HG03442 (cell line): ENCODE measurements at regions not wholly inside any gene's neighbourhood (a gene's known extent, or its start where the extent isn't known, plus 50 kb on each side); places are given as distances from the start of the nearest gene placed in this dataset.
"Not testable (repeated sequence)": the region's sequence is repeated elsewhere in the genome, so short reads cannot be mapped to it uniquely, and the experiment has no call there.

Experiments
- ATAC-seq: cut with Tn5 transposase; IDR thresholded peaks from one replicate; pipeline ENCODE4 v1.9.1; 2021; ENCODE audit warnings: mild to moderate bottlenecking, moderate library complexity; ENCODE audit not compliant: unreplicated experiment

DNA sequence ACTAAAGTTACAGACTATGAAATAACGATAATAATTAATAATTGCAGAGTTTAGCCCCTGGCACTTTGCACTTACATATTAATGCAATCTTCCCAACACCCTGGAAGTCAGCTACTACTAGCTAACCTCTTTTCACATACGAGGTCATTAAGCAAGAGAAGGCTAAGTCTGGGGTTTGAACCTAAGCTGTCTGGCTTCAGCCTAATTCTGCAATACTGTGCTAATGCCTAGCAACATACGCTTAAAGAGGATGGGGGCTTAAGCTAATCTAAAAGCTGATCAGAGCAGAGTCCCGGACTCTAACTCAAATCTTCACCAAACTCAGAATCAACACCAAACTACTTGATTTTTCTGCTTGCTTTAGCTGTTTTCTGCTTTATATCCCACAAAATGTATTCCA lies 168.7 kb upstream of the GNAI1 start:
- ATAC-seq, result no peak

DNA sequence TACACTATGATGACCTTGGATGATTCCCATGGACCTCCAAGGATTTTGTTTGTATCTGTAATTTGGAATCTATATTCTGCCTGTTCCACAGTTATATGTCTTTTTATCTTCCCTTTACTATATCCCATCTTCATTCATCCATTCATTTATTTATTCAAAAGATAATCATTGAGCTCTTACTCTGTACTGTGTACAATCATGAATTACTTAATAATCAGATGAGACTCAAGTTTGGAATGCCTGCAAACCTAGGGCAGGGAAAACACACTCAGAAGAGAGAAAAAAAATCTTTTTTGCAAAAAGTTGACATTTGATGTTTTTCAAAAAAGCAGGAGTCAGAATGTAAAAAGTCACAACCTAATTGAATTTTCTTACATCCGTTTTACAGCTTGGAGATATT lies 170.2 kb upstream of the GNAI1 start:
- no peak for ATAC-seq

DNA sequence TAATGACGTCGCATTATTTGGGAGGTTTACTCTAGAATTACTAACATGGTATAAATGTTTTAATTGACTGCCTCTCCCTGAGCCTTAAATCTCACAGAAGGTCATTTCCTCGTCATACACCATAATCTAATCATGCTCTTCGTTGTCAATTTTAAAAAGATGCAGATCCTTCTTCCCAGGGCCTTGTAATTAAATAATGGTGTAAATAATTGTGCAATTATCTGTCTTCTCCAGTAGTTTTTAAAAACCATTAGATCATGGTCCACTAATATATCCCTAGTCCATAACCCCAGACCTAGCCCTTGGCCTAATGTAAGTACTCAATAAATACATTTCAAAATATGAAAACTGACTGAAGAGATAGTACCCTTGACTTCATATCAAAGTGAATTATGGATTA lies 181.5 kb upstream of the GNAI1 start:
- ATAC-seq, result no peak

DNA sequence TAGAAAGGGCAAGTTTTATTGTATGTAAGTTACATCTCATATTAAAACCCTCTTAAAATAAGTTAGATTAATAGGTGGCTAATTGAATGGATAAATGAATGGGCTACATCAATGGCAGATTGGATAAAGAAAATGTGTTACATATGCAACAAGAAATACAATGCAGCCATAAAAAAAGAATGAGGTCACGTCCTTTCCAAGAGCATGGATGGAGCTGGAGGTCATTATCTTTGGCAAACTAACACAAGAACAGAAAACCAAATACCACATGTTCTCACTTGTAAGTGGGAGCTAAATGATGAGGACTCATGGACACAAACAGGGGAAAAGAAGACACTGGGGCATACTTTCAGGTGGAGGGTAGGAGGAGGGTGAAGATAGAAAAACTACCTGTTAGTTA lies 182.2 kb upstream of the GNAI1 start:
- no peak for ATAC-seq

DNA sequence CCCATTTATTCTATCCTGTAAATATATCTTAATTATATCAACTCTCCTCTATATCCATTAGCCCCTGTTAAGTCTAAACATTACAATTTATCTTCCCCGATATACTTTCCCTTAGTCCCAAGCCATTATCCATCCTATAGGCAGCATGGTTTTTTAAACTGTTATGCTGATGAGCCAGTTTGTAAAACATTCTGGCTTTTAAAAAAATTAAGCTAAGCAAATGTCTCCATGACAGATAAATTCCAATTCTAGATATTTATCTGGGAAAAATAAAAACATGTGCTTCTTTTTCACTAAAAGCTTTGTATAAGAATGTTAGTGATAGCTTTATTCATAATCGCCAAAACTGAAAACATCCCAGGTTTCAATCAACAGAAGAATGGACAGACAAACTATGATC lies 183.2 kb upstream of the GNAI1 start:
- ATAC-seq, result no peak

DNA sequence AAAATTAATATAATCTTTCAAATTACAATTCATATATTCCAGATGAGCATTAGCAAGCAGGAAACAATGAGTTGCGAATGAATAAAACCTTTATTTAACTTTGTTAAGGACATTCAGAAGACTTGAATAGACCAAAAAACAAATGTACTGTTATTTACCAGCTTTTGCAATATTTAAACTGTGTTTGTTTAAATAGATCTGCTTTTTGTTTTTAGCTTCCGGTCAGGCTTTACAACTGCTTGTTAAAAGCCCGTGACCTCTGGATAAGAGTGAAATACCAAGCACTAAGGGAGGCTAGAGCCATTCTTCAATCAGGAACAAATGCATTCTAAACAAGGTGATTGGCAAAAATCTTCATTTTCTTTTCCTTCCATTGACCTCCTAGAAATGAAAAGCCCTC lies 184.9 kb upstream of the GNAI1 start:
- no peak for ATAC-seq

DNA sequence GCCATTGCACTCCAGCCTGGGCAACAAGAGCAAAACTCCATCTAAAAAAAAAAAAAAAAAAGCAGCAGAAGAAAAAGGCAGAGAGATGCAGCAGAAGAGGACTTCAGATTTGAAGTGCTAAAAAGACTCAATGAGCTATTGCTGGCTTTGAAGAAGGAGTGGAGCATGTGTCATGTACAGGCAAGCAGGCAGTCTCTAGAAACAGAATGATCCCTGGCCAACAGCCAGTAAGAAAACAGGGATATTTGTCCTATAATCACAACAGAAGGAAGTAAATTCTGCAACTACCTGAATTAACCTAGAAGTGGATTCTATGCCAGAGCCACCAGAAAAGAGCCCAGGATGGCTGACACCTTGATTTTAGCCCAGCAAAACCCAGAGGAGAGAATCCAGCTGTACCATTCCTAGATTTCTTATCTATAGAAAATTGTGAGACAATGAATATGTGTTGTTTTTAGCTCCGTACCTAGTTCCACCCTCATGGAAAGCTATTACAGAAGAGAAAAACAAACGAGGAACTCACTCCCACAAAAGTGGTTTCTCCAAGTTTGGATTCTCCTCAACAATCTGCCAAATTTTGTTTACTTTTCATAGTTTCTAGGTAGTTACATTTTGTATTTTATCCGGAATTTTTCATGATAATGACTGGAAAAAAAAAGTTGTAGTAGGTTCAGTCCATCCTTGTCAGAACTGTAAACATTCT lies 198.2 kb upstream of the GNAI1 start:
- no peak for ATAC-seq

DNA sequence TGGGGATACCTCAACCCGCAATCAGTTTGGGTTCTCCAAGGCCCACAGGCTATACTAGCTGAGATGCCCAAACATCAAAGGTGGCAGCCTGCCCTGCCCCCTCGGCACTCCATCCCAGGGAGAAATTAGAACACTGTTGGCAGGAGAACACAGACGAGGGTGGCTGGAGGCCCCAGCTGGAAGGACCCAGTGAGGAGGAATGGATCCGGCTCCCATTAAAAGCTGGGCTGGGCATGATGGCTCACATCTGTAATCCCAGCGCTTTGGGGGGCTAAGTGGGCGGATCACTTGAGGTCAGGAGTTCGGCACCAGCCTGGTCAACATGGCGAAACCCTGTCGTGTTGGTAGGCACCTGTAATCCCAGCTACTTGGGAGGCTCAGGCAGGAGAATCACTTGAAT lies 199.9 kb upstream of the GNAI1 start:
- no peak for ATAC-seq

DNA sequence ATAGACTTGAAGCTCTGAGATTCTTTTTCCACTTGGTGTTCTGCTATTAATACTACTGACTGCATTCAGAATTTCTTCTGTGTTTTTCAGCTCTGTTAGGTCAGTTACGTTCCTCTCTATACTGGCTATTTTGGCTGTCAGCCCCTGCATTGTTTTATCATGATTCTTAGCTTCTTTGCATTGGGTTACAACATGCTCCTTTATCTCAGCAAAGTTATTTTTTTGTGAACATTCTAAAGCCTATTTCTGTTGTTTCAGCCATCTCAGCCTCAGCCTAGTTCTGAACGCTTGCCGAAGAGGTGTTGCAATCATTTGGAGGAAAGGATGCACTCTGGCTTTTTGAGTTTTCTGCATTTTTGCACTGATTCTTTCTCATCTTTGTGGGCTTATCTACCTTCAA lies 201.5 kb upstream of the GNAI1 start:
- ATAC-seq, result no peak

DNA sequence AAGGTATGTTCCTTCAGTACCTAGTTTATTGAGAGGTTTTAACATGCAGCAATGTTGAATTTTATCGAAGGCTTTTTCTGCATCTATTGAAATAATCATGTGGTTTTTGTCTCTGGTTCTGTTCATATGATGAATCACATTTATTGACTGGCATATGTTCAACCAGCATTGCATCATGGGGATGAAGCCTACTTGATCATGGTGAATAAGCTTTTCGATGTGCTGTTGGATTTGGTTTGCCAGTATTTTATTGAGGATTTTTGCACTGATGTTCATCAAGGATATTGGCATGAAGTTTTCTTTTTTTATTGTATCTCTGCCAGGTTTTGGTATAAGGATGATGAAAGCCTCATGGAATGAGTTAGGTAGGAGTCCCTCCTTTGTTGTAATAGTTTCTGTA lies 204.0 kb upstream of the GNAI1 start:
- no peak for ATAC-seq

DNA sequence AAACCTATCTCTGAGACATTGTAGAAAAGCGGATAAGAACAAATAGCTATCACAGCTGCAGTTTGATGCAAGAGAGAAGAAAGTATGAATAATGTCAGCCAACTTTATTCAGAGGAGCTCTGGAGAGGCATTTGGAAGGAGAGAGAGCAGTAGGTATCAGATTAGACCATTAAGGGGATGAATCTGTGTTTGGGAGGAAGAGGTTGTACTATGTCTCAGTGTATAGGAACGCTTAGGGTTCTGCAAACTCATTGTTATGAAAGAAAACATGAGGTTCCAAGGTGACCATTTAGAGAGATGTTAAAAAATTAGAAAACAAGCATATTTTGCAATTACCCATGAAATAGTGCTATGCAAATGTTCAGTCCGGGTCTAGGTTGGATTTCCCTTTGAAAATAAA lies 207.5 kb upstream of the GNAI1 start:
- no peak for ATAC-seq

DNA sequence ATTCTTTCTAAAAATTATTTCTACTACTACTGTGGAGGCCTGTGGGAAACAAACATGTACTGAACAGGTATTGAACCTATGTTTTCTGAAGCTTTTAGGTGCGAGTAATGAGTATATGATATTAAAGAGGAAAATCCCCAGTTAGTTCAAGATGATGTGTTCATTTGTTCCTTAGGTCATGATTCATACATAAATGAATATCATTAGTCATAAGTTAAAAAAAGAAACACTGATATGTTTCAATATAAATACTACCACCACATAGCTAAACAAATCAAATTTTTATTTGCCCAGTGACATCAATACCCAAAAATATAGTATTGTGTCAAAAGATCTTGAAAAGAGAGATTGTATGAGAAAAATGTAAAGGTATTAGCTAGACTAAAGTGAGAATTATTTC lies 210.7 kb upstream of the GNAI1 start:
- ATAC-seq, result no peak

DNA sequence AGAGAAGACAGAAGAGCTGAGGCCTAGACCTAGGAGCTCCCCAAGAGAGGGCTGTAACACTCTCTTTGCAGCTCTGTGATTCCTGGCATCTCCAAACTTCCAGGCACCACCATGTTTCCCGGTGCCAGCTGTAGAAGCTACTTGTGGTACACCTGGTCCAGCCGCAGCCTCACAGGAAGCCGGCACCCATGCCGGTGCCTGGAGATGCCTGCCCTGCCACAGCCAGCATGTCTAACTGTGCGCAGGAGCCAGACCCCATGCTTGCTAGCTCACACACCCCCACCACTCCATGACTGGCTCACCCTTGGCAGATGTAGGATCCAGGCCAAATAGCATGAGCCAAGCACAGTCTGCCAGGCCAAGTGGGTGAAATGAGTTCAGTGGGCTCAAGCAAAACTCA lies 211.7 kb upstream of the GNAI1 start:
- ATAC-seq, result no peak

DNA sequence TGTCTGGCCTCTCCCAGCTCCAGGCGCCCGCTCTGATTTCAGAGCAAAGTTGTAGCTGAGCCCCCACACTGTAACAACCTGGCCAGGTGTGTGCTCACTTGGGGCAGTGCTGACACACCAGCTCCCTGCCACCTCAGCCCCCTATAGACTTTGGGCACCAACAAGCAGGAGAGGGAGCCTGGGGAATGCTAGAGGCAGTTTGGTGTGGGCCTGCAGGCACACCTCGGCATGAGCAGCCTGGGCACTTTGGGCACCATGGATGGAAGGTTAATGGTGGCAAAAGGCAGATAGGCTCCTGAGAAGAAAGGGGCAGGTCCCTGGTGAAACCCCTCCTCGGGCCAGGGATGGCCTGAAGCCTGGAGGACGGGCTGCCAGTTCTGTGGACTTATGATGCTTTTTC lies 212.7 kb upstream of the GNAI1 start:
- no peak for ATAC-seq

DNA sequence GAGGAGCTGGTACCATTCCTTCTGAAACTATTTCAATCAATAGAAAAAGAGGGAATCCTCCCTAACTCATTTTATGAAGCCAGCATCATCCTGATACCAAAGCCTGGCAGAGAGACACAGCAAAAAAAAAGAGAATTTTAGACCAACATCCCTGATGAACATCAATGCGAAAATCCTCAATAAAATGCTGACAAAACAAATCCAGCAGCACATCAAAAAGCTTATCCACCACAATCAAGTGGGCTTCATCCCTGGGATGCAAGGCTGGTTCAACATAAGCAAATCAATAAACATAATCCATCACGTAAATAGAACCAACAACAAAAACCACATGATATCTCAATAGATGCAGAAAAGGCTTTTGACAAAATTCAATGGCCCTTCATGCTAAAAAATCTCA lies 216.0 kb upstream of the GNAI1 start:
- ATAC-seq, result not testable (repeated sequence)

DNA sequence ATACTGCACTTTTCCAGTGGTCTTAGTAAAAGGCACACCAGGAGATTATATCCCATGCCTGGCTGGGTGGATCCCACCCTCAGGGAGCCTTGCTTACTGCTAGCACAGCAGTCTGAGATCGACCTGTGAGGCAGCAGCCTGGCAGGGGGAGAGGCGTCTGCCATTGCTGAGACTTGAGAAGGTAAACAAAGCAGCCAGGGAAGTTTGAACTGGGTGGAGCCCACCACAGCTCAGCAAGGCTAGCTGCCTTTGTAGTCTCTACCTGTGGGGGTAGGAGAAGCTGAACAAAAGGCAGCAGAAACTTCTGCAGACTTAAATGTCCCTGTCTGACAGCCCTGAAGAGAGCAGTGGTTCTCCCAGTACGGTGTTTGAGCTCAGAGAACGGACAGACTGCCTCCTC lies 219.3 kb upstream of the GNAI1 start:
- not testable (repeated sequence) for ATAC-seq

DNA sequence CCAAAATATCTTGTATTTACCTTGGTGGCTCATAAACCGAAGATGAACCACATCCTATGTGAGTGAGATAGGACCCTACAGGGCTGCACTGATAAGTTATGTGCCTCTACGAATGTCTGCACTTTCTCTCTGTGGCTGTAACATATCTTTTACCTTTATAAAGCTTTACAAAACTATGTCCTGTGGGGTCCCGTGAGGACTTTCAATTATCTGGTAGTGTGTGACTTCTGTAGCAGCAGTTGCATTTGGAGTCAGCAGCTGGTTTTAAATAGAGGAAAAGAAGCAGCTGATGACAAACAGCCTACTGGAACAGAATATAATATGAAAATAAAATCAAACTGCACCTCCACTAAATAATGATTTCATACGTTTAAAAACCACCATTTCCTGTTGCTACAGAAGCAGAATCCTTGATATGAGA lies 222.4 kb upstream of the GNAI1 start:
- no peak for ATAC-seq

DNA sequence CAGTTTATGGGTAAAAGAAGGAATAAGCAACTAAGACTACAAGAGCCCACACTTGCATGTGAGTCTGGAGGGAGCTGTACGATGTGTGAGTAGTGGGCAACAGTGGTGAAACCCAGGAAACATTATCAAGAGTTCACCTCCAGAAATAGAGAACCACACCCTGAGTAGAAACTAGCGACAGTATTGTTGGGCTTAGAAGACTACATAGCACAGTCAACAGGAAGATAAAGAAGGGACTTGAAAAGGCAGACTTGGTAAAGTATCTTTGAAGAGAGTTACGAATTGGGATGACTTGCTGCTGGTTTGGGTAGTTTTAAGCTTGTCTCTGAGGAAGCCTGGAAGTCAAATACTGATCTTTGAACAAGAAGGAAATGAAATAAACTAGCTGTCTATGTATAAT lies 223.2 kb upstream of the GNAI1 start:
- ATAC-seq, result no peak

DNA sequence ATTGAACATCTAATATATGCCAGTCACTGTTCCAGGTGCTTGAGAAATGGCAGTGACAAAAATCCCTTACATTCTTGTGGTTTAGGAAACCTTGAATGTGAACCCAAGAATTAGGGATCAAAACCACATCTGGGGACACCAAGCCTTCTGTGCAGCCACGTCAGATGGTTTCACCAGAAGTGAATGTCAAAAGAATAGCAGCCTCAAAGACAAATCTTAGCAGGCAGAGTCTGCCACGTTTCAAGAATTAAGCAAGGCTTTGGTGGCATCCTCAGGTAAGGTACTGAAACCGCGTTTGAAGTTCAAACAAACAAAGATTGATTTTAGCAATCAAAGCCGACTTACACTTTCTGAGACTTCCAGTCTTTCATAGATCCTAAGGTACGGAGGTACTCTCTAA lies 225.5 kb upstream of the GNAI1 start:
- no peak for ATAC-seq

DNA sequence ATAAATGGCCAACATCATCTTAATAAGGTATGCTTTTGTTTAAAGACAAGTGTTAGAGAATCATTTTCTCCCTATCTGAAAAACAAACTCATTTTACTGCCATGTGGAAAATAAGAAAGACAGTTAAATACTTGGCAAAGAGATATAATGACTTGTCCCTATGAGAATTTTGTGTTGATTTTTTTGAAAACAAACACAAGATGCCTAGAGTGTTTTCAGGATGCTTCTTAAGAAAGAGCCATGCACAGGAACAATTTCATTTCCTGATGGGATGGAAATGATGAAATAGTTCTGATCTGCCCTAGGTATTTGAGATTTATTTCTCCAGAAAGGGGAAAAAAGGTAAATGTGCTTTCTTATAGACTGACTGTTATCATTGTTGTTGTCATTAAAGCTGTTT lies 237.5 kb upstream of the GNAI1 start:
- no peak for ATAC-seq

DNA sequence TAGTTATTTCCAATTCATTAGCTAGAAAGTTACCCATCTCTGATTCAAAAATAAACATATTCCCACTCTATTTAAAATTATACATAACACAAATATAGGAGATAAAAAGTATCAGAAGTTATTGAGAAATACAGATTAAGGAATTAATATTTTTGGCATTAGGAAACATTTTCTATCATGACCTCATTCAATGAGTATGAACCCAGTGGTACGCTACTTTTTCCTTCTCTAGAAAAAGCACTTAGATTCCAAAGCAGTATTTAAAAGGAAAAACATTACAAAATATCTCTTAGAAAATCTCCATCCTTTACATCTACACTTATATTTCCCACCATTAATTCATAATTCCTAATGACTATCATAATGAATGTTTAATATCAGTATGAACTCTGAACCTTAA lies 240.6 kb upstream of the GNAI1 start:
- ATAC-seq, result no peak

DNA sequence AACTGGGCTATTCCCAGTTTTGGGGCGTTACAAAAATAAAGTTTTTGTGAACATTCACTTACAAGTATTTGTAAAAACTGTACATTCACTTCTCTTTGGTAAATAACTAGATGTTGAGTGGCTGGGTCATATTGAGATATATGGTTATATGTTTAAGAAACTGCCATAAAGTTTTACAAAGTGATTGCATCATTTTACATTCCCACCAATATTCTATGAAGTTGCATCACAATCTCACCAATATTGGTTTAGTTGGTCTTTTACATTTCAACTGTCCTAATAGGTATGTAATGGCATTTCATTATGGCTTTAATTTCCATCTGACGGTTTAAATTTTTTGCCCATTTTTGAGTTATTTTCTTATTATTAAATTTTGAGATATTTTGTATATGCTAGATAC lies 251.7 kb upstream of the GNAI1 start:
- no peak for ATAC-seq

DNA sequence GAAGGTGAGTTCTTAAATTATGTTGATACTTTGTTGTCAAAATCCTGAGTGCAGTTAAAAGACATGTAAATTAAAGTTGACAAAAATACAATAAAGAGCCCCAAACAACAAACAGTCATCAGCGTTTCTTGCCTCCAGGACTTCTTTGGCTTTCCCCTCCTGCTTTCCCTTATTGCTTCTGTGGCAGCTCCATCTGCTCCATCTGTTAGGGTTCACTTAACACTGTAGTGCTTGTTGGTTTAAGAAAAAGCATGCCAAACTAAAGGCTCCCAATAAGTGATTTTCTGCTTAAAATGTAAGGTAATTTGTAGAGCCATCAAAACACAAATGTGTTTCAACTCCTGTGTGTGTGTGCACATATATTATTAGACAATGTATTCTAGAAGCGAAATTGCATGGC lies 254.3 kb upstream of the GNAI1 start:
- no peak for ATAC-seq
